Stomach (tissue), 4 donors: ENCODE measurements at regions not wholly inside any gene's neighbourhood (a gene's known extent, or its start where the extent isn't known, plus 50 kb on each side); places are given as distances from the start of the nearest gene placed in this dataset.
"Not testable (repeated sequence)": the region's sequence is repeated elsewhere in the genome, so short reads cannot be mapped to it uniquely, and the experiment has no call there.

Experiments
- CTCF ChIP-seq, 7 experiments: fragments of 450-650 bp in 4 of 7; fragments of 200-600 bp in 3 of 7; sonication (generic) in 3 of 7; IDR thresholded peaks; one replicate each; pipeline ENCODE4 v1.5.1; 2016 to 2019; ENCODE audit warnings: antibody characterized with exemption in 7 of 7, control low read depth in 2 of 7, mild to moderate bottlenecking in 1 of 7
- POLR2AphosphoS5 ChIP-seq, 3 donors: sonication (generic); formaldehyde crosslinking; IDR thresholded peaks; one replicate each; pipeline ENCODE4 v1.6.1; 2016; ENCODE audit warnings: antibody characterized with exemption in 3 of 3

- not testable (repeated sequence) for TF ChIP-seq CTCF, POLR2AphosphoS5 (IDR thresholded peaks at IDR 0.05)
Measured at GRCh38 chr15:20221063-20221462, 320.5 kb downstream of the GOLGA6L6 start.
